T-helper 9 cell (primary cell): ENCODE measurements at regions not wholly inside any gene's neighbourhood (a gene's known extent, or its start where the extent isn't known, plus 50 kb on each side); places are given as distances from the start of the nearest gene placed in this dataset.
"Not testable (repeated sequence)": the region's sequence is repeated elsewhere in the genome, so short reads cannot be mapped to it uniquely, and the experiment has no call there.

Experiments used
- DNase-seq: peaks from one replicate; pipeline ENCODE4 v3.0.0-alpha.2; 2020

DNA sequence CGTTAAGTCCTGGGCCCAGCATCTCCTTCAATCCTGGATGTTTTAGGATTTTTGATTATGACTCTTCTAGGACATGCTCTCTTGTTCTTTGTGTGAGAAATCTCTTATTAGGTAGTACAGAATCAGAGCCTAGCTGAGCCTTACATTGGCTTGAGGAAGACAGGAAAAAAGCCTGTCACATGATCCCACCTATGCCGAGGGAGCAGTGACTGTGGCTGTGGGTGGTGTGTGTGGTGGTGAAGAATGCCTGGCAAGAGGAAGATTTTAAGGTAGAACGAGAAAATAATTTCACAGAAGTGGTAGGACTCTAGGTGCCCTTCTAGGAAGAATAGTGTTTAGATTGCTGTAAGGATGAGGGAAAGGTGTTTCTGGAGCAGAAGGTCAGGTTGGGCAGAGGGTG lies 449.5 kb upstream of the PROX1 start:
- no peak for DNase-seq

DNA sequence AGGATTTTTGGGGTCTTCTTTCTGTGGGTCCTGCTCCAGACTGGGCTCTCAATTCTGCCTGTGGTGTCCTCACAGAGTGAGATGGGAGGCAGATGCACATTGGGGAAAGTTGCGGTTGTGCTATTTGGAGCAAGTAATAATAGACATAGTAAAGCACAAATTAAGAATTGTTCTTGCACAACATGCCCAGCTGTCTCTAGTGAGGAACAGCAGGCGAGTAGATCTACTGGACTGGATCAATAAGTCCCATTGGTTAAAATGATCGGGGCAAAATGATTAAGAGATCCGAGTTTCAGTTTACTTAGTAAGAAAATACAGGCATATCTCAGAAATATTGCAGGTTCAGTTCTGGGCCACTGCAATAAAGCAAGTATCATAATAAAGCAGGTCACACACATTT lies 448.3 kb upstream of the PROX1 start:
- no peak for DNase-seq

GRCh38 chr1:213541641-213542040 lies 446.1 kb upstream of the PROX1 start:
- no peak for DNase-seq

DNA sequence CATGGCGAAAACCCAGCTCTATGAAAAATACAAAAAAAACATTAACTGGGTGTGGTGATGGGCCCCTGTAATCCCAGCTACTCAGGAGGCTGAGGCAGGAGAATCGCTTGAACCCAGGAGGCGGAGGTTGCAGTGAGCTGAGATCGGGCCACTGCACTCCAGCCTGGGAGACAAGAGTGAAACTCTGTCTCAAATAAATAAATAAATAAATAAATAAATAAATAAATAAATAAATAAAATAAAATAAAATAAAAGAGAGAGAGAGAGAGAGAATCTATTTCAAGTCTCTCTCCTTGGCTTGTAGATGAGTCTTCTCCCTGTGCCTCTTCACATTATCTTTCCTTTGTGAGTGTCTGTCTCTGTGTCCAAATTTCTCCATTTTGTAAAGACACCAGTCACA lies 442.6 kb upstream of the PROX1 start:
- not testable (repeated sequence) for DNase-seq

DNA sequence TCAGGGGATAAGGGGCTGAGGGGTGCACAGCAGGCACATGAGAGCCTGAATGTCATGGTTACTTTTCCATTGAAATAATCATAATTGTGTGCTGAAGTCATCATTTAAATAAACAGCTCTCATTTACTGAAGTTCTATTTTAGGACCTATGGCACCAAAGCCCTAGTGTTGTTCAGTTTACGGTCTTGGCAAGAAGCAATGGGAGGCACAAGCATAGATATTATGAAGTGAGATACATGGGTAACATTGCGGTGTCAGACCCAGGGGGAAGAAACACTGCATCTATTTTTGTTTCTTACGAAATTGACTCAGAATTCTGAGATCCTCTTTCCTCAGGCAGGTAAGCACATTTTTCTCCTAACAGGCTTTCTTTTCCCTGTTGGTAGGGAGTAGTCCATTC lies 437.8 kb upstream of the PROX1 start:
- DNase-seq, result no peak

- DNase-seq, result no peak
Measured at GRCh38 chr1:213550804-213551203, 437.0 kb upstream of the PROX1 start.

DNA sequence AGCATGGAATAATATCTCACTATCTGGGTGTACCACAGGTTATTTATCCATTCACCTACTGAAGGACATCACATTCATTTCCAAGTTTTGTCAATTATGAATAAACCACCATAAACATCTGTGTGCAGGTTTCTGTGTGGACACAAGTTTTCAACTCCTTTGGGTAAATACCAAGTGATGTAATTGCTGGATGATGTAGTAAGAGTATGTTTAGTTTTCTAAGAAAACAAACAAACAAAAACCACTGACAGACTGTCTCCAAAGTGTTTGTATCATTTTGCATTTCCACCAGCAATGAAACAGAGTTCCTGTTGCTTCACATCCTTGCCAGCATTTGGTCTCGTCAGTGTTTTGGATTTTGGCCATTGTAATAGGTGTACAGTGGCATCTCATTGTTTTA lies 435.7 kb upstream of the PROX1 start:
- no peak for DNase-seq

DNA sequence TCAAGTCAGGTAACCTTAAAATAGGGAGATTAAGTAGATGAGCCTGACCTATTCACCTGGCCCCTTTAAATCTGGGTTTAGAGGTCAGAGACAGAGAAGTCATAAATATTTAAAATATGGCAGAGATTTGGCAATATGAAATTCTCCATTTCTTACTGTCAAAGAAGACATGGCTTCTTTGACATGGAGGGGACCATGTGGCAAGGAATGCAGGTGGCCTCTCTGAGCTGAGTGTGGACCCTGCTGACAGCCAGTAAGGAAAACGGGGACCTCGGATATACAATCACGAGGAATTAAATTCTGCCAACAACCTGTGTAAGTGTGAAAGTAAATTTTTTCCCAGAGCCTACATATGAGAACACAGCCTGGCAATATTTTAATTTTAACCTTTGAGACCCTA lies 427.5 kb upstream of the PROX1 start:
- no peak for DNase-seq

- no peak for DNase-seq
Measured at GRCh38 chr1:213561870-213562269, 425.9 kb upstream of the PROX1 start.

DNA sequence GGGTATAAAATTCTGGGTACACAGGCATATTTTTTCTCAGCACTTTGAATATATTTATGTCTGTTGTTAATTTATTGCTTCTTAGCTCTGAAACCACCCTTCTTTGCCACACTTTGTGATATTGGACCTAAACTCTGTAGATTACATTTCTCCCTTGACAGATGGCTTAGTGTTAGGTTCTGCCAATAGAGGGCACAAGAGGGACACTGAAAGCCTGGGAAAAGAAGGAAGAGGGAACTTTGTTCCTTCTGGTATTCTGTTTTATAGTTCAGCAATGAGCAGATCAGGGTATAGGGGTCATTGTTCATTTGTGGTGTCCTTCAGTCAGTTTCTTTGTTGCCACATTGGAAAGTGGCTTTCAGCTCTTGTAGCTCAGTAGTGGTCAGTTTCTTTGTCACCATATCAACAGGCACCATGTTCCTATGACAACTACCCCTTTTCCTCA lies 423.5 kb upstream of the PROX1 start:
- DNase-seq, result no peak

DNA sequence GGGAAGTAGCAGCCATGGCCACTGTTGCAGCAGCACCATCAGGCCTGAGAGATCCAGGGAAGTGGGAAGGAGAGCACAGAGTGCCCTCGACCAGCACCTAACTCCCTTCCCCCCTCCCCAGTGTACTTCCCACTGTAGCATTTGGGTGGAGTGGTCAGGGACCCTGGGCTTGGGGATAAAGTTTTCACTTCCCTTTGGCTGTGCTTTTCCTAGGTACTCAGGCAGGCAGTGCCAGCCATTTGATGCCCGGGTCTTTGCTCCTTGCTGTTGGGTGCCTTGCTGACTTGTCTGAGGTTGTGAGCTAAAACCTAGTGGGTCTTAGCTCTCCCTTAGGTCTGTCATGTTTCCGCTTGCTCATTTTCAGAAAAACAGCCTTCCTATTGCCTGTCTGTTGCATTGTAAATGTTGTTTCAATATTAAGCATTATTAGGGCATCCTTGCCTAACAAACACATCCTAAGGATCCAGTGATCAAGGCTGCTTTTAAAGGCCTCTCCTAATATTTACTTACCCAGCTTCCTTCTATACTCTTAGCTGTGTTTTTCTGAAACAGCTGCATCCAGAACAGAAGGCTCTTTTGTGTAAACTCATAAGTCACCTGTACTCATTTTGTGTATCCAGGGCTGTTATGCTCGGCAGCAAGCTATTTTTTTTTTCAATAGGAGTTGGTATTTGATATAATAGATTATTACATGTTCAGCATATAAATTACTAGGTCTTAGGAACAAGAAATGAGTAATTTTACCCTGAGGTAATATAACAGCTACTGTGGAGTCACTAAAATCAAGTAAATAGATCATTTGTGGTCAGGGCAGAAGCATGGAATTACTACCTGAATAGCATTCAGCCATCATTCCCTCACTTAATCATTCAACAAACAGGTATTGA lies 418.6 kb upstream of the PROX1 start:
- no peak for DNase-seq

DNA sequence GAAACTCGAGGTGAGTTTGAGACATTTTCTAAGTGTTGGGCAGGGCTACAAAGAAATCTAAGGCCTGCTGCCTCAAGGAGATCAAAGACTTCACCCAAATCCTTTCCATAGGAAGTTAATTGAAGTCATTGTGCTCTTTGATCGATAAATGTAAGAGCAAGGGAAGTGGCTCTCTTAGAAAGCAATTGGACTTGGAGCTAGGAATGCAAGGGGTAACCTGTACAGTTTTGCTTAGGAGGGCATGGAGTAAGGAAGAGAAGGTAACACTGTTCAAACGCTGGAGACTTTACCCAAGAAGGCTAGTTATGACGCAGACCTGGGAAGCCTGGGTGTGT lies 418.0 kb upstream of the PROX1 start:
- no peak for DNase-seq

- no peak for DNase-seq
Measured at GRCh38 chr1:213570487-213570886, 417.3 kb upstream of the PROX1 start.

GRCh38 chr1:213571419-213571818 lies 416.4 kb upstream of the PROX1 start:
- DNase-seq, result no peak

DNA sequence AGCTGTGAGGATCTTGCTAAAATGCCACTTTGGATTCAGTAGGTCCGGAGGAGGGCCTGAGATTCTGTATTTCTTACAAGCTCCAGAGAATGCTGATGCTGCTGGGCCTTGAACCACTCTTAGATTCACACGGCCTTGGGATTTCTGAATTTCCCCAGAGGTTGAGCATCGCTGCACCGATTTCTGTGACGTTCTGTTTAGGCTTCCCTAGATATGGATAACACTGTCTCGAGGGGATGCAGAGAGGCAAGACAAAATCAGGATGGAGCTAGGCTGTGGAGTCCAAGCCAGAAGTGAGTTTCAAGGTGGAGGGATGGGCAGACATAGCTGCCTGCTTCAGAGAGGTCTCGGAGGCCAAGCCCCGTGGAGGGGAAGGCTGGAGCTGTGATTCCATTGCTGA lies 415.9 kb upstream of the PROX1 start:
- DNase-seq, result no peak

DNA sequence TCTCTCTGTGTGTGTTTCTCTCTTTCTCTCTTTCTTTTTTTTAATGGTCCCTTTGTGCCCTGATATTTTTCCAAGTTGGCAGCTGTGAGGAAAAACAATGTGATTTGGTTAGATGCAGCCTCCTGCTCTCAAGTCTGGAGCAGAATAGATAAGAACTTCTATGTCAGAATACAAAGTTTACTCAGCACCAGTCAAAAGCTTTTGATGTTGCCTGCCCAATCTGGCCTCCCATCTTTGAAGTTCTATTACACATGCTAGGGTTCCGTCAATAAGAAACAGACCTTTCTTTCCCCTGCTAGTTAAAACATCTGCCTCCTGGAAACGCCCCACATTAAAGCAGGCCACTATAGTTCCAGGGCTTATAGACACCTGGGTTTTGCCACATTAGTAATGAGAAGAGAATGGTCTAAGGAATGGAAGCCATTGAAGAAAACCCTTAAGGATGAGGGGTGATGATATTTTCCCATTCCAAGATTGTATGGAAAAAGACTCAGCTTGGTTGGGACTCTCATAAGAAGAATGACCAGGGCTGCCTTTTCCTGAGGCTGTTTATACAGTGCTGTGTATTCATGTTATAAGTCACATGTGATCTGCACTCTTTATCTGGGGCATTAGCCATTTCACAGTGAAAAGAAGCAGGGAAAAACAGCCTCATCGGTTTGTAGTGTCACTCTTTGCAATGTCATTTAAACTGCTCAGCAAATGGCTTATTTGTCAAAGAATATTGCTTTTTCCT lies 414.7 kb upstream of the PROX1 start:
- DNase-seq, result no peak

GRCh38 chr1:213573648-213574009 lies 414.1 kb upstream of the PROX1 start:
- DNase-seq, result no peak

GRCh38 chr1:213582976-213583567 lies 404.7 kb upstream of the PROX1 start:
- no peak for DNase-seq

DNA sequence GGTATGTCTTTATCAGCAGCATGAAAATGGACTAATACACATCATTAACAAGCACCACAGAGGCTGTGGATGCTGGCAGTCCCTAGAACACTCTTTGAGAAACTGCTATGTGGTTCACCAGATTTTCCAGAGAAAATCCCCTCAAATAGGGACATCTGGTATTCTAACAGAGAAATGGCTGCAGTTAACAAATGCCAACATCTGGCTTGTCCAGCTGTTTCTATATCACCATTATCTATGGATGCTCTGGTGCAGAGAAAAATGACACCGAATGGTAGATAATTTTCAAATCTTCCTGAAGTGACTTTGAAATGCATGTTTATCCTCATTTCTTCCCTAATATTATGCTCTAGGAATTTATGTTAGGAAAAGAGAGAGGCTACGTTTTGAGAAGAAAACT lies 403.5 kb upstream of the PROX1 start:
- DNase-seq, result no peak

DNA sequence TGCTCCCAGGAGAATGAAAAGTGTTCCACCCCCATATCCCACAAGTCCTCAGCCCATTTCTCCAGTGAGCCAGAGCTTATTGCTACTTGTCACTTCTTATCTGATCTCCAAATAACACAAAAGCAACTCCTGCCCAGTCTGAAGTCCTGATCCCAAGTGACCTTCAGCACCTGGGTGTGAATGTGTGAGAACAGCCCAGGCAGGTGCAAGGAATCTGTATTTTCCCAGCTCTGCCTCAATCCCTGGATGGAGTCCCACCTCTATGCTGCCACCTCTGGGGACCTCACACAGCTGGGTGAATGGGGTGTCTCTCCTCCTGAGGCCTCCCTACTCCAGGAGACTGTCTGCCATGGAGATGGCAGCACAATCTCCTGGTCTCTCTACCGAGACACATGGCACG lies 402.4 kb upstream of the PROX1 start:
- DNase-seq, result no peak

- DNase-seq, result no peak
Measured at GRCh38 chr1:213585959-213586586, 401.7 kb upstream of the PROX1 start.

GRCh38 chr1:213586587-213586972 lies 401.2 kb upstream of the PROX1 start:
- DNase-seq, result no peak

GRCh38 chr1:213596729-213597128 lies 391.0 kb upstream of the PROX1 start:
- no peak for DNase-seq

- DNase-seq, result no peak
Measured at GRCh38 chr1:213598263-213598662, 389.5 kb upstream of the PROX1 start.
